Esophagus (tissue), 2 donors: ENCODE measurements at regions not wholly inside any gene's neighbourhood (a gene's known extent, or its start where the extent isn't known, plus 50 kb on each side); places are given as distances from the start of the nearest gene placed in this dataset.
A peak's percentile ranks its signal among the peaks of the same experiment; 100 is the strongest.

Experiments used
- H3K27ac ChIP-seq, 2 donors: one replicate each; pipeline ENCODE4 v1.5.1; 2013; ENCODE audit warnings: low read depth in 2 of 2, mild to moderate bottlenecking in 2 of 2, inconsistent platforms in 1 of 2, low read length in 1 of 2, moderate library complexity in 1 of 2
- H3K27me3 ChIP-seq, 2 donors: one replicate each; pipeline ENCODE4 v1.6.1; 2013; ENCODE audit warnings: low read length in 2 of 2, control low read depth in 1 of 2, mild to moderate bottlenecking in 1 of 2; ENCODE audit not compliant: insufficient read depth in 2 of 2, control insufficient read depth in 1 of 2
- H3K36me3 ChIP-seq, 2 donors: one replicate each; pipeline ENCODE4 v1.6.1; 2013; ENCODE audit warnings: low read length in 1 of 2; ENCODE audit not compliant: control insufficient read depth in 2 of 2, insufficient read depth in 2 of 2
- H3K4me1 ChIP-seq, 2 donors: one replicate each; pipeline ENCODE4 v1.6.1; 2013; ENCODE audit warnings: low read length in 1 of 2; ENCODE audit not compliant: control insufficient read depth in 2 of 2, insufficient read depth in 2 of 2
- H3K4me3 ChIP-seq, 2 donors: one replicate each; pipeline ENCODE4 v1.5.1; 2013; ENCODE audit warnings: low read length in 2 of 2, mild to moderate bottlenecking in 2 of 2, low read depth in 1 of 2, moderate library complexity in 1 of 2
- H3K9me3 ChIP-seq, 2 donors: one replicate each; pipeline ENCODE4 v1.6.1; 2013; ENCODE audit warnings: mild to moderate bottlenecking in 2 of 2, low read depth in 1 of 2, low read length in 1 of 2, moderate library complexity in 1 of 2; ENCODE audit not compliant: control insufficient read depth in 2 of 2, insufficient read depth in 1 of 2
- WGBS, 2 donors: extraction: QIAGEN DNeasy Blood & Tissue Kit; methylation state at CpG; one replicate each; pipeline ENCODE4 v1.1.7; 2013; 5-methylcytosine and 5-hydroxymethylcytosine counted together
- donor health status: healthy with polysubstance abuse.
- donor health status: Bipolar disorder and iron deficiency.

DNA sequence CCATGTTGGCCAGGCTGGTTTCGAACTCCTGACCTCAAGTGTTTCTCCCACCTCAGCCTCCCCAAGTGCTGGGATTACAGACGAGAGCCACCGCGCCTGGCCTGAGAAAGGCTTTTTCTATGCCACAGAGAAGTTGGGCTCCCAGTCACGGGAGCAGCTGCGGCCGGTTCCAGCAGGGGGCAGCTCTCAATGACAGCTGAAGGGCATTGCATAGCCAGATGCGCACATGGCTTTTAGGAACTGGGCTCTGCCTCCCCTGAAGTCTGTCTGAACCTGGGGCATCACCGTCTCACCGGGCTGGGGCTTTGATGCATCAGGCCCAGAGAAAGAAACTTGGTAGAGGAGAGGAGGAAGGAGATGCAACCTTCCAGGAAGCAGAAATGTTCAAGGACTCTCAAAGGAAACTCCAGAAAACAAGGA, 84.2 kb upstream of the LAPTM4A start:
- no peaks in the 10 kb centered on the region for H3K27me3 ChIP-seq
- 14 to 15% methylated on average over 10 of the region's 10 CpGs for WGBS, 2 donors

DNA sequence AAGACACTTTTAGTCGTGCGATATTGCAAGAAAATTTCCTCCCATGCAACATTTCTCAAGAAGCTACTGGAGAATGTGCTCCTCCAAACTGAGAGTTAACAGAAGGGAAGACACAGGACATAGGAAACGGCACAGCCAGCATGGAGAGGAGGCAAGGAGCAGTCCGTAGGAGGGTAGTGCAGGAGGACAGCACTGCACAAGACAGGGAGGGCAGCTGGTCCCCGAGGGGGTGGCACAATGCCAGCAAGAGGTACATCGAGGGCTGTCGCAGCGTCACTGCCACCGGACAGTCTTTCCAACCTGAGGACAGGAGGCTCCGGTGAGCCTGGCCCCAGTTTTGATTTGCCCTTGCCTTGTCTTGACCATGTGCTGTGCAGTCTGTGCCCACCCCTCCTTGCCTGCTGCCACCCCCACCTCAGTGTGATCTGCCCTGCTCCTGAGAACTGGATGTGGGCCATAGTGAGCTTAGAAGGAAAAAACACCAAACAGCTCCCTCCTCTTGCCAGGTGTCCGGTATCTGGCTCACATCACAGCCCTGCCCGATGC, 81.6 kb upstream of the LAPTM4A start:
- no peak overlapping the region for H3K27ac ChIP-seq
- H3K4me1 ChIP-seq = peaks cover 4 to 5% of the 10 kb centered on the region in 2 donors
- no peak overlapping the region for H3K4me3 ChIP-seq
- no peaks in the 10 kb centered on the region for H3K36me3 ChIP-seq
- H3K27me3 ChIP-seq = no peaks in the 10 kb centered on the region
- no peaks in the 10 kb centered on the region for H3K9me3 ChIP-seq
- 67 to 75% methylated on average over 12 of the region's 12 CpGs for WGBS, 2 donors

More for the DNA sequence above, 84.2 kb upstream of the LAPTM4A start:
- Histone ChIP-seq H3K27ac (peak overlapping the region; percentile 15 to 90), H3K36me3 (no peaks in the 10 kb centered on the region), H3K9me3 (no peaks in the 10 kb centered on the region), H3K4me3 (no peak overlapping the region), H3K4me1 (peaks cover 5% of the 10 kb centered on the region in 2 donors)

DNA sequence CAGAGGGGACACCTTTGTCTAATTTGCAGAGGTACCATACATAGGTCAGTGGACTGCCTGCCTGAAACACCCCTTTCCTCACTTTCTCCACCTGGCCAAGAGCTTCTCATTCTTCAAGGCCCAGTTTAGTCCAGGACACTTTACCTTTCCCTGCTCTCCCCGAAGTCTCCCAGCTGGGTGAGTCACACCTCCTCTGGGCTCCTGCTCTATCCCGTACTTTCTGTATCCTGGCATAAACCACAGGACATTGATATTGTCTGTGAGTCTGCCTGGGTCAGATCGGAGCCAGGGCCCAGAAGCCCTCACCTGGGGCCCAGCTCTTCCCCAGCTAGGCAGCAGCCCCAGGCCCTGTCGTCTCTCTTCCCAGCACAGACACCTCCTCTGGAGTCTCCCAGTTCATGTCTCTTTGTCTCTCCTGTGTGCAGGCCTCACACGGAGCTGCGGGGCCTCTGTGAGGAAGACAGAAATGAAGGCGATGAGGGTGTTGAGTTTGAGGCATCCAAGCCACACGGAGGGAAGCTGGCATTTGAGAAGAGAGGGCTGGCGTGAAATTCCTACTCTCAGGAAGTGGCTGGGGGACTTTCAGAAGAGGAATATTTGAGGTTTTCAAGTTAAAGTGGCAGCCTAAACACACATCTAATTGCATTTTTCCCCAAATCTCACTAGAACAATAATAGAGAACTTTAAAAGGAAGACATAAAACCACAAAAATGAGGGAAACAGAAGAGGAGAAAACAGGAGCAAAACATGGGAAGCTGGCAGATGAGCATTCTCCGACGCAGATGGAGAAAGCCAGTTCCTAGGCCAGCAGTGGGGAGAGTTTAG, 79.6 kb upstream of the LAPTM4A start:
- WGBS, 2 donors = 80 to 84% methylated on average over 11 of the region's 11 CpGs
- peaks cover 3 to 6% of the 10 kb centered on the region in 2 donors for H3K4me1 ChIP-seq
- H3K27ac ChIP-seq = no peak overlapping the region
- no peaks in the 10 kb centered on the region for H3K36me3 ChIP-seq
- no peaks in the 10 kb centered on the region for H3K27me3 ChIP-seq
- H3K9me3 ChIP-seq = no peaks in the 10 kb centered on the region
- no peak overlapping the region for H3K4me3 ChIP-seq

DNA sequence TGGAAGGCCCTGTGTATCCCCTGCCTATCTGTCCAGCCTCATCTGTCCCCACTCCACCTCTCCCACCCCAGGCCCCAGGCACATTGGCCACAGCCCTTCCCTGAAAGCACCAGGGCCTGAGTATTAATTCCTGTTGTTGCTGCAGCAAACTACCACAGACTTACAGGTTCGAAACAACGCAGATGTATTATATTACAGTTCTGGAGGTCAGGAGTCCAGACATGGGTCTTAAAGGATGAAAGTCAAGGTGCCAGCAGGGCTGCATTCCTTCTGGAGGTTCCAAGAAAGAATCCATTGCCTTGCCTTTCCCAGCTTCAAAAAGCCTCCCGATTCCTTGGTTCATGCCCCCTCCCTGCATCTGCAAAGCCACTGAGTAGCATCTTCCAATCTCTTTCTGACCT, 78.7 kb upstream of the LAPTM4A start:
- Histone ChIP-seq H3K27ac (no peak overlapping the region), H3K4me3 (no peak overlapping the region), H3K27me3 (no peaks in the 10 kb centered on the region), H3K9me3 (no peaks in the 10 kb centered on the region), H3K4me1 (peaks cover 0 to 4% of the 10 kb centered on the region in 2 donors), H3K36me3 (no peaks in the 10 kb centered on the region)
- 79 to 95% methylated on average over 3 of the region's 3 CpGs for WGBS, 2 donors

DNA sequence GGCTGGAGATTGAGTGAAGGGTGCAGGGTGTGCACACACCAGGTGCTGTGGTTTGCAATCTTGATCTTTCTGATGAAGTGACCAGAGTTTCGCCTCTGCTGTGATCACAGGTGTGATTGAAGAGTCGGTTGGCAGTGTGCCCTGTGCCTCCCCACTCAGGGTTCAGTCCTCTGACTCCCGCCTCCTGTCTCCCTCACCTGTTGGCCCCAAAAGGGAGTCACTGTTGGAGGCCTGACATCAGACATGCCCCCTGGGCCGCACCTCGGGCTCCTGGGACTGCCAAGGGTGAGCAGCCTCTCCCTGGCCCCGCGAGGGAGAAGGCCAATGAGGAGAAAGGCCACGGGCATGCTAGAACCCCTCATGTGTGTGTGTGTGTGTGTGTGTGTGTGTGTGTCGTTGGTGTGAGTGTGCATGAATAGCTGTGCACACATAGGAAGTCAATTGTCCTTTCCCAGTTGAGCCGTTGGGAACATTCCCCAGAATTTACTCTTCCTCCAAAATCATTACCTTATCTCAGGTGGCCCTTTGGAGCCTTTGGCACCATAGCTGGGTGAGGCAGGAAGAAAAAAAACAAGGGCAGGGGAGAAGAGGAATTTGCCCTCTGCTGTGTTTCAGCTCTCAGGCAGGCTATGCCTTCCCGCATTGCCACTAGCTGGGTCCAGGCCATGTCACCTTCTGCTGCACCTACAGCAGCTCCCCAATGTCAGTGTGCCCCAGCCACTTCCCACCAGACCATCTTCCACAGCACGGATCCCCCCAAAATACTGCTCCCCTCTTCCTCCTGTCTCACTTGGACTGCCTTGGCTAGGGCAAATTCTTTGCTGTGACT, 78.1 kb upstream of the LAPTM4A start:
- Histone ChIP-seq H3K27ac (no peak overlapping the region), H3K36me3 (no peaks in the 10 kb centered on the region)

DNA sequence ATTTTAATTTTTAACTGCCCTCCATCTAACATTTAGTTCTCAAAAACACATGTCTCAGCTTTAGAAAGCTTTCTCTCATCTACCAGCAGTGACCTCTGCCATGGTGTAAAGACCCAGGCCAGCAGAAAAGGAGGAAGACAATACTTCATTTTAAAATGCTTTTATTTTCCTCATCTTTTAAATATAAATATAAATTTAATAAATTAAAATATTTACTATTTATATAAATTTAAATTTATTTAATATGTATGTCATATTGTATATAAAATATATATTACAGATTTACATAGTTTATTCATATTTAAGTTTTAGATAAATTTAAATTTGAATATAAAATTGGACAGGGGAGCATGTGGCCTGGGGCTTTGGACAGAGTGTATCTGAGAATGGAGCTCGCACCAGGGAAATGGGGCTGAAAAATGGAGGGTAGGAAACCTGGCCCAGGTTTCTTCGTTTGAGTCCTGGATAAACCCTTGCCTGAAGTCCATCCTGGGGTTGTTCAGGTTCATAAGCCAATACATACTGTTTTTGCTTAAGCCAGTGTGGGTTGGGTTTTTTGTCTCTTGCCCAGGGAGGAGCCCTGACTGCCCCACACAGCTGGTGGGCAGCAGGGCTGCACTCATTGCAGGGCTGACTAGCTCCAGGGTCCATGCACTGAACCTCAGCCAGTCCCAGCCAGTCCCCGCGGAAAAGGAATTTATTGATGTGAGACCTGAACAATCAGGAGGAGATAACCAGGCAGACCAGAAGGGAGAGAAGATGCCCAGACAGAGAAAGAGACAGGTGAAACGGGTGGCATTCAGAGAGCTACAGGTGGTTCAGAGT, 77.3 kb upstream of the LAPTM4A start:
- Histone ChIP-seq H3K4me1 (peaks cover 0 to 10% of the 10 kb centered on the region in 2 donors), H3K4me3 (no peak overlapping the region), H3K36me3 (no peaks in the 10 kb centered on the region), H3K9me3 (no peaks in the 10 kb centered on the region), H3K27me3 (no peaks in the 10 kb centered on the region), H3K27ac (no peak overlapping the region)
- 82 to 89% methylated on average over 5 of the region's 5 CpGs for WGBS, 2 donors

More for the DNA sequence above, 78.1 kb upstream of the LAPTM4A start:
- no peaks in the 10 kb centered on the region for H3K9me3 ChIP-seq
- 70 to 73% methylated on average over 12 of the region's 12 CpGs for WGBS, 2 donors
- no peak overlapping the region for H3K4me3 ChIP-seq
- no peaks in the 10 kb centered on the region for H3K27me3 ChIP-seq
- peaks cover 0 to 10% of the 10 kb centered on the region in 2 donors for H3K4me1 ChIP-seq

DNA sequence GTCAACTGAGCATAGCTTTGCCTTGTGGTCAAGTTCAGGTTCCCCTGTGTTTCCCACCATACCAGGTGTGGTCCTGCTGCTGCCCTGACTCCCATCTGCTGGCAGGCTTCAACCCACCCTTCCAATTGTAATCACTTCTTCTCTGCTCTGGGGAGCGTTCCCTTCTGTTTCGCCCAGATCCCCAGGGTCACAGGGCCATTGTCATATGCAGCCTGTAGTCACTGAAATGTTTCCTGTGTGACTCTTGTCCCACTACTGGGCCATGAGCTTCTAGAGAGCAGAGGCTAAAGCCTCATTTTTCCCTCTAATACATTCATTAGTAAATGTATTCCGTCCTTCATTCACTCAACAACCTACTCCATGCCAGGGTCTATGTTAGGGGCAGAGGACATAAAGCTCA, 75.0 kb upstream of the LAPTM4A start:
- Histone ChIP-seq H3K9me3 (no peaks in the 10 kb centered on the region), H3K27ac (no peak overlapping the region), H3K27me3 (no peaks in the 10 kb centered on the region), H3K4me3 (no peak overlapping the region), H3K36me3 (no peaks in the 10 kb centered on the region), H3K4me1 (peaks cover 3 to 19% of the 10 kb centered on the region in 2 donors)
- 86 to 94% methylated on average over 3 of the region's 3 CpGs for WGBS, 2 donors

DNA sequence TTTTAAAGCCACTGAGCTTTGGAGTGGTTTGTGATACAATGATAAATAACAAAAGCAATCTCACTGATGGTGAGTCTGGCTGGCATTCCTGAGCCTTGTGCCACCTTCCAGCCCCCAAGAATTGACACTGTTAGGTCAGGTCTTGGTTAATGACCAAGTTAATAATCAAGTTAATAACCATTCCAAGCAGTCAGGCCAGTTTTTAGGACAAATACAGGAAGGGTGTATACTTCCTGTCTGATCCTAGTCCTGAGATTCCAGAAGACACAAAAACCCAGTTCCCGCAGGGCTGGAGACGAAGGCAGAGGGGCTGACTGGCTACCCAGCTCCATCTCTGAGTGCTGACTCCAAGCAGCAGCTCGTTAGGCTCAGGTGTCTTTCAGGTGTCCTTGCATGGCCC, 74.6 kb upstream of the LAPTM4A start:
- Histone ChIP-seq H3K4me1 (peaks cover 3 to 19% of the 10 kb centered on the region in 2 donors), H3K36me3 (no peaks in the 10 kb centered on the region), H3K4me3 (no peak overlapping the region), H3K9me3 (no peaks in the 10 kb centered on the region), H3K27ac (peak overlapping the region in 1 of 2 donors; percentile 18), H3K27me3 (no peaks in the 10 kb centered on the region)
- 62 to 64% methylated on average over 3 of the region's 3 CpGs for WGBS, 2 donors

DNA sequence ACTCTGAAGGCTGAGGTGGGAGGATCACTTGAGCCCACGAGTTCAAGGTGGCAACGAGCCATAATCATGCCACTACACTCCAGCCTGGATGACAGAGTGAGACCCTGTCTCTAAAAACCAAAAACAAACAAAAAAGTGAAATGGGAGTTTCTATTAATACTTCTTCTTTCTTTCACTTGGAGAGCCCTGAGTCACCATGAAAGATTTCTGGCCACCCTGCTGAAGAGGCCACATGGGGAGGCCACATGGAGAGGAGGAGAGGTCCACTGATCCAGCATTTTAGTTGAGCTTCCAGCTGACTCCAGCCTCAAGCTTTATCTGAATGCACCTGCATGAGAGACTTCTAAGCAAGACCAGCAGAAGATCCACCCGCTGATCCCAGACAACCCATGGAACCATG, 74.2 kb upstream of the LAPTM4A start:
- Histone ChIP-seq H3K9me3 (no peaks in the 10 kb centered on the region), H3K4me1 (peaks cover 3 to 19% of the 10 kb centered on the region in 2 donors), H3K4me3 (no peak overlapping the region), H3K27me3 (no peaks in the 10 kb centered on the region), H3K36me3 (no peaks in the 10 kb centered on the region), H3K27ac (peak overlapping the region; percentile 66 to 73)
- WGBS, 2 donors = 77 to 78% methylated on average over 3 of the region's 3 CpGs
